PC-9 (cell line): ENCODE measurements at regions not wholly inside any gene's neighbourhood (a gene's known extent, or its start where the extent isn't known, plus 50 kb on each side); places are given as distances from the start of the nearest gene placed in this dataset.

ENCODE experiments used
- BruUV-seq: library from RNA; stranded (reverse); fragments of 400-500 nt; replicated peaks from 2 replicates; lab custom pipeline; 2021; lab: Mats Ljungman, UMichigan
- CTCF ChIA-PET: fragments of 300-600 bp; sonication (Branson Sonifier 250); formaldehyde crosslinking; loops from one replicate; lab custom pipeline; 2022; ENCODE audit warnings: antibody characterized with exemption; lab: Charles Lee
- POLR2A ChIA-PET: fragments of 300-600 bp; sonication (Branson Sonifier 250); formaldehyde crosslinking; loops from one replicate; lab custom pipeline; 2022; ENCODE audit warnings: antibody characterized with exemption; ENCODE audit not compliant: unreplicated experiment; lab: Charles Lee
- DNase-seq, 2 experiments: peaks; one replicate each; pipeline versions ENCODE4 v3.0.0 to v3.0.0-alpha.2; 2015 to 2022; ENCODE audit warnings: mixed read lengths in 1 of 2
- H2AFZ ChIP-seq: fragments of 200-600 bp; sonication (generic); 2 replicates; pipeline ENCODE4 v1.8.1; 2017; ENCODE audit warnings: antibody characterized with exemption
- H3F3A ChIP-seq: fragments of 200-600 bp; sonication (generic); 2 replicates; pipeline ENCODE4 v1.8.1; 2017; ENCODE audit warnings: antibody characterized with exemption, mild to moderate bottlenecking, low read depth; ENCODE audit not compliant: insufficient read depth
- H3K27ac ChIP-seq: fragments of 200-600 bp; sonication (generic); 2 replicates; pipeline ENCODE4 v1.6.1; 2016; ENCODE audit warnings: mixed run types
- H3K27me3 ChIP-seq: fragments of 200-600 bp; sonication (generic); 2 replicates; pipeline ENCODE4 v1.6.1; 2016; ENCODE audit warnings: low read depth, mixed run types; ENCODE audit not compliant: insufficient read depth
- H3K36me3 ChIP-seq: fragments of 200-600 bp; sonication (generic); 2 replicates; pipeline ENCODE4 v1.6.1; 2016; ENCODE audit warnings: low read depth, mixed run types
- H3K4me1 ChIP-seq: fragments of 200-600 bp; sonication (generic); replicated peaks from 2 replicates; pipeline ENCODE4 v1.6.1; 2016; ENCODE audit warnings: mixed run types; ENCODE audit not compliant: insufficient read depth
- H3K4me2 ChIP-seq: fragments of 200-600 bp; sonication (generic); 2 replicates; pipeline ENCODE4 v1.6.1; 2017; ENCODE audit warnings: mixed run types
- H3K4me3 ChIP-seq: fragments of 200-600 bp; sonication (generic); 2 replicates; pipeline ENCODE4 v1.6.1; 2016; ENCODE audit warnings: mixed run types
- H3K79me2 ChIP-seq: fragments of 200-600 bp; sonication (generic); 2 replicates; pipeline ENCODE4 v1.6.1; 2017; ENCODE audit warnings: low read depth, mixed run types
- H3K9me2 ChIP-seq: fragments of 200-600 bp; sonication (generic); 2 replicates; pipeline ENCODE4 v1.8.1; 2017; ENCODE audit warnings: mild to moderate bottlenecking; ENCODE audit not compliant: insufficient read depth
- H3K9me3 ChIP-seq: fragments of 200-600 bp; sonication (generic); 2 replicates; pipeline ENCODE4 v1.8.1; 2016; ENCODE audit warnings: low read depth; ENCODE audit not compliant: insufficient read depth
- H4K20me1 ChIP-seq: fragments of 200-600 bp; sonication (generic); 2 replicates; pipeline ENCODE4 v1.8.1; 2017; ENCODE audit not compliant: insufficient read depth
- CTCF ChIP-seq: fragments of 200-600 bp; sonication (generic); conservative IDR thresholded peaks from 2 replicates; pipeline ENCODE4 v1.6.1; 2017; ENCODE audit warnings: mixed run types, antibody characterized with exemption, mild to moderate bottlenecking, moderate library complexity
- EZH2 ChIP-seq: fragments of 200-600 bp; sonication (generic); IDR thresholded peaks from 2 replicates; pipeline ENCODE4 v1.8.0; 2017; ENCODE audit warnings: antibody characterized with exemption, low read depth
- intact Hi-C: fragments of 100-400 bp; cut with micrococcal nuclease; formaldehyde crosslinking; loops from one replicate; pipeline ENCODE4 v1.10.0; 2022; ENCODE audit not compliant: unreplicated experiment

GRCh38 chr4:130419211-130419975 is 1323.4 kb downstream of the C4orf33 start:
- Histone ChIP-seq H3K4me2 (no peak overlapping the region), H3K9me3 (no peaks in the 10 kb centered on the region), H3K4me3 (no peak overlapping the region), H4K20me1 (no peaks in the 10 kb centered on the region), H3K36me3 (no peaks in the 10 kb centered on the region), H3K27ac (no peak overlapping the region), H3K9me2 (no peaks in the 10 kb centered on the region), H3F3A (no peaks in the 10 kb centered on the region), H2AFZ (no peak overlapping the region), H3K79me2 (no peaks in the 10 kb centered on the region), H3K4me1 (no peaks in the 10 kb centered on the region), H3K27me3 (no peaks in the 10 kb centered on the region)
- BruUV-seq = no TSS peak
- DNase-seq = no peak
- ChIA-PET CTCF (no interaction called here), POLR2A (no interaction called here)
- intact Hi-C loops = no loop called here
- TF ChIP-seq CTCF (no peak), EZH2 (no peak)

GRCh38 chr4:130422261-130422660 is 1326.3 kb downstream of the C4orf33 start:
- TF ChIP-seq EZH2 (no peak), CTCF (no peak)
- Histone ChIP-seq H3K9me2 (no peaks in the 10 kb centered on the region), H3K27me3 (no peaks in the 10 kb centered on the region), H3K4me1 (no peaks in the 10 kb centered on the region), H3F3A (no peaks in the 10 kb centered on the region), H3K4me3 (no peak overlapping the region), H3K79me2 (no peaks in the 10 kb centered on the region), H3K36me3 (no peaks in the 10 kb centered on the region), H4K20me1 (no peaks in the 10 kb centered on the region), H3K9me3 (no peaks in the 10 kb centered on the region), H3K4me2 (no peak overlapping the region), H2AFZ (no peak overlapping the region), H3K27ac (no peak overlapping the region)
- intact Hi-C loops = no loop called here
- ChIA-PET POLR2A (no interaction called here), CTCF (no interaction called here)
- no peak for DNase-seq
- no TSS peak for BruUV-seq

- Histone ChIP-seq H3K36me3 (no peaks in the 10 kb centered on the region), H3K9me3 (no peaks in the 10 kb centered on the region), H3F3A (no peaks in the 10 kb centered on the region), H4K20me1 (no peaks in the 10 kb centered on the region), H3K9me2 (no peaks in the 10 kb centered on the region), H3K4me3 (no peak overlapping the region), H3K27ac (no peak overlapping the region), H3K27me3 (no peaks in the 10 kb centered on the region), H3K4me1 (no peaks in the 10 kb centered on the region), H2AFZ (no peak overlapping the region), H3K79me2 (no peaks in the 10 kb centered on the region), H3K4me2 (no peak overlapping the region)
- DNase-seq = no peak
- CTCF ChIA-PET = no interaction called here
- intact Hi-C loops = no loop called here
- TF ChIP-seq CTCF (no peak), EZH2 (no peak)
- POLR2A ChIA-PET = no interaction called here
- BruUV-seq = no TSS peak
Observed at GRCh38 chr4:130424211-130424610, 1328.3 kb downstream of the C4orf33 start.
